Suprapubic skin (tissue), 4 donors: ENCODE measurements at regions not wholly inside any gene's neighbourhood (a gene's known extent, or its start where the extent isn't known, plus 50 kb on each side); places are given as distances from the start of the nearest gene placed in this dataset.

Experiments used
- CTCF ChIP-seq, 2 donors: fragments of 200-600 bp in 1 of 2; fragments of 450-650 bp in 1 of 2; sonication (generic) in 1 of 2; IDR thresholded peaks; one replicate each; pipeline ENCODE4 v1.5.1; 2016 to 2019; ENCODE audit warnings: antibody characterized with exemption in 2 of 2, mild to moderate bottlenecking in 1 of 2, moderate library complexity in 1 of 2
- EP300 ChIP-seq: sonication (generic); formaldehyde crosslinking; IDR thresholded peaks from one replicate; pipeline ENCODE4 v1.6.1; 2017; ENCODE audit warnings: antibody characterized with exemption
- POLR2A ChIP-seq, 2 donors: fragments of 450-650 bp; IDR thresholded peaks; one replicate each; pipeline ENCODE4 v1.6.1; 2017; ENCODE audit warnings: antibody characterized with exemption in 2 of 2, mild to moderate bottlenecking in 2 of 2, moderate library complexity in 2 of 2
- POLR2AphosphoS5 ChIP-seq, 3 donors: sonication (generic); formaldehyde crosslinking; IDR thresholded peaks; one replicate each; pipeline ENCODE4 v1.6.1; 2017; ENCODE audit warnings: antibody characterized with exemption in 3 of 3

GRCh38 chr18:6607343-6607742 lies 122.2 kb upstream of the ARHGAP28 start:
- TF ChIP-seq CTCF (IDR thresholded peaks at IDR 0.05) = no peak
- no peak for TF ChIP-seq POLR2AphosphoS5 (IDR thresholded peaks at IDR 0.05)
- TF ChIP-seq POLR2A (IDR thresholded peaks at IDR 0.05) = no peak
- TF ChIP-seq EP300 = no peak
